HG03565 (cell line): ENCODE measurements at regions not wholly inside any gene's neighbourhood (a gene's known extent, or its start where the extent isn't known, plus 50 kb on each side); places are given as distances from the start of the nearest gene placed in this dataset.

ENCODE experiments used
- ATAC-seq: cut with Tn5 transposase; IDR thresholded peaks from one replicate; pipeline ENCODE4 v1.9.1; 2021; ENCODE audit warnings: mild to moderate bottlenecking, moderate library complexity; ENCODE audit not compliant: unreplicated experiment

GRCh38 chr11:25943031-25943430 is 388.9 kb upstream of the ANO3 start:
- ATAC-seq, result no peak

- no peak for ATAC-seq
Observed at GRCh38 chr11:25943777-25944661, 387.9 kb upstream of the ANO3 start.

GRCh38 chr11:25949918-25950317 is 382.0 kb upstream of the ANO3 start:
- ATAC-seq, result no peak

- ATAC-seq, result no peak
Observed at GRCh38 chr11:25953006-25953405, 378.9 kb upstream of the ANO3 start.

- no peak for ATAC-seq
Observed at GRCh38 chr11:25958045-25958444, 373.9 kb upstream of the ANO3 start.

- ATAC-seq, result no peak
Observed at GRCh38 chr11:25961539-25961938, 370.4 kb upstream of the ANO3 start.

- no peak for ATAC-seq
Observed at GRCh38 chr11:25970726-25971508, 361.0 kb upstream of the ANO3 start.

- no peak for ATAC-seq
Observed at GRCh38 chr11:25980091-25980490, 351.8 kb upstream of the ANO3 start.

- peak; percentile 95 for ATAC-seq
Observed at GRCh38 chr11:25981998-25982397, 349.9 kb upstream of the ANO3 start.

GRCh38 chr11:25983280-25983679 is 348.6 kb upstream of the ANO3 start:
- ATAC-seq, result no peak

- no peak for ATAC-seq
Observed at GRCh38 chr11:25988178-25988577, 343.8 kb upstream of the ANO3 start.

GRCh38 chr11:25990406-25990805 is 341.5 kb upstream of the ANO3 start:
- no peak for ATAC-seq

GRCh38 chr11:25991476-25991875 is 340.5 kb upstream of the ANO3 start:
- ATAC-seq, result no peak

GRCh38 chr11:25992294-25992693 is 339.6 kb upstream of the ANO3 start:
- no peak for ATAC-seq

GRCh38 chr11:25993016-25993415 is 338.9 kb upstream of the ANO3 start:
- no peak for ATAC-seq

GRCh38 chr11:26011474-26011873 is 320.5 kb upstream of the ANO3 start:
- ATAC-seq, result no peak

- ATAC-seq, result no peak
Observed at GRCh38 chr11:26014456-26015115, 317.3 kb upstream of the ANO3 start.

GRCh38 chr11:26017322-26017860 is 314.5 kb upstream of the ANO3 start:
- no peak for ATAC-seq

GRCh38 chr11:26017903-26018302 is 314.0 kb upstream of the ANO3 start:
- no peak for ATAC-seq

- no peak for ATAC-seq
Observed at GRCh38 chr11:26018336-26018735, 313.6 kb upstream of the ANO3 start.

GRCh38 chr11:26019386-26019785 is 312.5 kb upstream of the ANO3 start:
- ATAC-seq, result no peak
